UCSD-AML1 (cell line): ENCODE measurements at regions not wholly inside any gene's neighbourhood (a gene's known extent, or its start where the extent isn't known, plus 50 kb on each side); places are given as distances from the start of the nearest gene placed in this dataset.

Experiments
- DNase-seq: peaks from one replicate; lab custom pipeline; 2025; ENCODE audit not compliant: unreplicated experiment; lab: John Stamatoyannopoulos, UW

GRCh38 chr9:99573886-99574285 is 247.8 kb upstream of the NR4A3 start:
- no peak for DNase-seq

DNA sequence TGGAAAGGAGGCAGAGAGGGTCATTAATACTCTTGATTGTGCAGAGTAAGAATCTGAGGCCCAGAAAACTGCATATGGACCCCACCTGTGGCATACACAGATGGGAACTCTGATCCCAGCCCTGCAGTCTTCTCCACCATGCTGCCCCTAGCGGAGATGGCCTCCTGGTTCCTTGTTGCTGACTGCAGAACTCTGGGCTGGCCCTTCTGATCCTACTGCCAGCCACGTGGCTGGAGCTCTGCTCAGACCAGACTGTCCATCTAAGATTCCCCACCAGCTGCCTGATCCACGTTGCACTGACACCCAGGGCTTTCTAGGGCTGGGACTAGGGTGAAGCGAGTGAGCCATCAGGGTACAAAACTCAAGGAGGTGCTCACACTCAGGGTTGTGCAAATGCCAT is 245.7 kb upstream of the NR4A3 start:
- DNase-seq, result no peak

DNA sequence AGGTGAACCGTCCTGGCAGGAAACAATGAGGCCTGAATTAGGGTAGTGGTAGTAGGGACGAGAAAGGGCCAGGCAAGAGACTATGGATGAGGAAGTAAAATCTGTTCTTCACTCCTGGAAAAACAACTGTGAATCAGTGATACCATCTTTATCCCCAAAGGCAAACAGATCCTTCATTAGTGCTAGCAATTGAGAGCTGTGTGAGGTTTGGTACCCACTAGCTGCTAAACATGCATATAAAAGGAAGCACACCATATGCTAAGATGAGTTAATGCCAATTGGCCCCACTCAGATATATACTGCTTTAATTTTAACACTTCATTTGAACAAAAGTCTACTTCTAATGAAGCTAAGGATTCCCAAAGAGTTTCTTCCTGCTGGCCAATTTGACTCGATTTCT is 244.8 kb upstream of the NR4A3 start:
- no peak for DNase-seq

GRCh38 chr9:99577351-99577750 is 244.3 kb upstream of the NR4A3 start:
- no peak for DNase-seq

DNA sequence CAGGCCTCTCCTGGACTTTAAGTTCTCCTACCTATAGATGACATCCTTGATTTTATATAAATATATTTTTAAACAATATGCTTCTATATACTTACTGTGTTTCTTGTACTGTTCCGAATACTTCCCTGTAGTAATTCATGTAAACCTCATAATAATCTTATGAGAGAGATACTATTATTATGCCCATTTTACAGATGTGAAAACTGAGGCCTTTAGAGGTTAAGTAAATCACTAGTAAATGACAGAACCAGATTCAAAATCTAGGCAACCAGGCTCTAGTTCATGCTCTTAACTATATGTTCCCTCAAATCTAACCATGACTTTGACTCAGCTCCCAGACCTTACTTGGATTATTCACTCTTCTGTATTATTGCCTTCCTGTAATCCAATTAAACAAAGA is 243.0 kb upstream of the NR4A3 start:
- no peak for DNase-seq

DNA sequence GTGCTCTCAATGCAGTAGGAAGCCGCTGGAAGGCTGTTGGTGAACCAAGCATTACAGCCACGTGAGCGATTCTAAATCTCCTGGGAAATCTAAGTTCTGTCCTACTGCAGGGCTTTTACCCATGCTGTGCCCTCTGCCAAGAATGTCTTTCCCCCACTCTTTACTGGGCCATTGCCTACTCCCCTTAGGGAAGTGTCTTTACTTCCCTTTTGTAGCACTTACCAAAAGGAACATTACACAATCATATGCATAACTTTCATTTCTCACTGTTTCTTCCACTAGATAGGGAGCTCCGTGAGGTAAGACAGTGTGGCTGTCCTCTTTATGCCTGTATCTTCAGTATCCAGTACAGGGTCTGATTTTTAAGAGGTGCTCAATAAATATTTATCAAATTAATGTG is 241.7 kb upstream of the NR4A3 start:
- DNase-seq, result no peak

DNA sequence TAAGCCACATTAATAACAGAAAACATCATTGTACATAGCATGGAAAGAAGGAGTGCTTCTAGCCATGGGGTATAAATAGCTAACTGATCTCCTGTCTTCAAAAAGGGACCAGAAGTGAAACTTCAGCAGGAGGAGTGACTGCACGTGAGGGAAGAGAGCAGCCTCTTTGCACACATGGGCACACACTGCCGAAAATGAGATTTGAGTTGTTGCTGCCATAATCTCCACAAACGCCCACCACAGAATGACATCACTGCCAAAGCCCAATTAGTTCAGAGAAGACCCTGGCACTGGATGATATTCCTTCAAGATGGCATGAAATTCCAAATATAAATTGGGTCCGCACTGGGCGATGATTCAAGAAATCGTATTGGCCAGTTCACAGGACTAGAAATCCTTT is 238.9 kb upstream of the NR4A3 start:
- DNase-seq, result no peak

DNA sequence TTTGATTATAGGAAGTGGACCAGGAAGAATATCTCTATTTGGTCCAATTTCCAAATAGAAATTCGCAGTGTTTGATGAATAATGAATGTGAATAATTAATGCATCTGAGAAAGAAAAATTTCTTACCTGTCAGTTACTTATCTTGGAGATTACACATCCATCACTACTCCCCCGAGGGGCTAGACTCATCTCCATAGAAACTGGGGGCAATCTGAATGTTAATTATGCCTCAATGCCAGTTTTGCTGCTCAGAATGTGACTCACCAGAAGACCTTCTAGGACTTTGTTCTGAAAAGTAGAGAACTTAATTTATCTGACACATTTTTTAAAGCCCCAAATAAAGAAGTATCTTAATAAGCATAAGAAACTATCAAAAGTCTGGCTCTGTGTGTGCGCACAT is 233.4 kb upstream of the NR4A3 start:
- no peak for DNase-seq

DNA sequence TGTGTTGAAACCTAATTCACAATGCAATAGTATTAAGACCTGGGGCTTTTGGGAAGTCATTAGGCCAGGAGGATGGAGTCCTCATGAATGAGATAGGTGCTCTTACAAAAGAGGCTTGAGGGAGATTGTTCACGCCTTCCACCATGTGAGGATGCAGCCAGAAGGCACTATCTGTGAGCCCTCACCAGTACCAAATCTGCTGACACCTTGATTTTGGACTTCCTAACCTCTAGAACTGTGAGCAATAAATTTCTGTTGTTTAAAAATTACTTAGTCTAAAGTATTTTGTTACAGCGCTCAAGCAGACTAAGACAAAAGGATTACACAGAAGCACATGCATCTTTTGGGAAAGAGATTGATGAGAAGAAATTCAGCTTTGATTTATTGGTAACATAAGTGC is 232.9 kb upstream of the NR4A3 start:
- DNase-seq, result no peak

GRCh38 chr9:99590410-99590809 is 231.3 kb upstream of the NR4A3 start:
- DNase-seq, result no peak

- DNase-seq, result no peak
Observed at GRCh38 chr9:99590840-99591239, 230.8 kb upstream of the NR4A3 start.

DNA sequence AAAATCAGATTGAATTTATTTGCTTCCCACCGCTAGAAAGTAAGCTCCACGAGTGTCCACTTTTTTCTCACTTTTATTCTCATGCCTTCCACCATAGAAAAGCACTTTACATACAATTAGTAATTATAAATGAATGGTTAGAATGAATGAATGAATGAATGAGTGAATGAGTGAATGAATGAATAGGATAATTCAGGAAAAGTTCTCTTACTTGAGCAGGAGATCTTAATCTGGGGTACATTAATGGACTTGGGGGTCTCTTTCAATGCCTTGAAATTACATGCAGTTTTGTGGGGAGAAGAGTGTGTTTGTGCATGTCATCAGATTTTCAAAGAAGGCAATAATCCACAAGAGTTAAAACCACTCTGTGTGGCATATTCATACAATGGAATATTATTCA is 229.9 kb upstream of the NR4A3 start:
- no peak for DNase-seq

GRCh38 chr9:99592834-99593574 is 228.7 kb upstream of the NR4A3 start:
- no peak for DNase-seq

DNA sequence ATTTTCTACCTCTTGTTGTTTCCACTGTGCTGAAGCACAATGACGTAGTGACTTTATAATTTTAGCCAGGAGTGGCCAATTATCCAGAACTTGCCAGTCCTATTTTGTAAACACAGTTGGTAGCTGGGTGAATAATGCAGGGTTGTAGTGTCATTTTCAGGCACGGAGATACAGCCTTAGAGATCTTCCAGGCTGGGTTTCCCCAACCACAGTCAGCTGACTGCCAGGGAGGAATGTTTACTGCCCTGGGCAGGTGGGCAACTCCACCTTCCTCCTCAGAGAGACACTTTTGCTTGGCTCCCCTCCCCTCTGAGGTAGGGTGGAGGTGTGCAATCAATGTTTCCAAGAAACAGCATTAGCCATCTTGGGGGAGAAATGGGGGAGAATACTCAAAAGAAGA is 228.1 kb upstream of the NR4A3 start:
- no peak for DNase-seq

- DNase-seq, result no peak
Observed at GRCh38 chr9:99594056-99594780, 227.5 kb upstream of the NR4A3 start.

- DNase-seq, result no peak
Observed at GRCh38 chr9:99595796-99596195, 225.9 kb upstream of the NR4A3 start.

- no peak for DNase-seq
Observed at GRCh38 chr9:99601571-99602111, 220.0 kb upstream of the NR4A3 start.

DNA sequence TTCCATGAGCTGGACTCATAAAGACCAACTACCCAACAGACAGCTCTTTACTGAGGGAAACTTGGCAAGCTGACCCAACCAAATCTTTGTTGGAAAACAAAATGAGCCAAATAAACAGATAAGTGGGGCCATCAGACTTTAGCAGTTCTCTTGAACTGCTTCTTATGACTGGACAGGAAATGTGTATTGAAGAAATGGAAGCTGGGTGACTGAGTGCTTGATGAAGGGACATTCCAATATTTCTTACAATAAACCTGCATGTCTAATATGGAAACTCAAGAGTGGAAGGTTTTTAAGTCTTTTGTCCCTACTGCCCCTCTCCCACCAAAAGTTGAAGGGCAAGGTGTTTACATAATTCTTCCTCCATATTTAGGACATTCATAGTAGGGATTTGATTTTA is 218.8 kb upstream of the NR4A3 start:
- no peak for DNase-seq

GRCh38 chr9:99605016-99605743 is 216.5 kb upstream of the NR4A3 start:
- no peak for DNase-seq

DNA sequence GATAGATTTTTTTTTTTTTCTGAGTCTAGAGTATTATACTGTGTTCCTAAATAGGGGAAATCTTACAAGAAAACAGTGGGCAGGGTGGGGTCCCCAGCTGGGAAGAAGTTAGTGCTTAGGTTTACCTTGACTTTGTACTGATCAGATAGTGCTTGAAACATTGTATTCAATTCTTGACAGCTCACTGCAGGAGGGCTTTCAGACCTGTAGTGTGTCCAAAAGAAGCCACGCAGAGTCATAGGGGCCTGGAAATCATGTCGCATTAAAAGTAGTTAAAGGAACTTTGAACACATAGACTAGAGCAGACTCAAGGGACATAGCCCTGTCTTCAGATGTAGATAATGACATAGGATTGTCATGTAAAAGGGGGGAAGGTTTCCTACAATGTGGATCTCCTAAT is 215.4 kb upstream of the NR4A3 start:
- no peak for DNase-seq

DNA sequence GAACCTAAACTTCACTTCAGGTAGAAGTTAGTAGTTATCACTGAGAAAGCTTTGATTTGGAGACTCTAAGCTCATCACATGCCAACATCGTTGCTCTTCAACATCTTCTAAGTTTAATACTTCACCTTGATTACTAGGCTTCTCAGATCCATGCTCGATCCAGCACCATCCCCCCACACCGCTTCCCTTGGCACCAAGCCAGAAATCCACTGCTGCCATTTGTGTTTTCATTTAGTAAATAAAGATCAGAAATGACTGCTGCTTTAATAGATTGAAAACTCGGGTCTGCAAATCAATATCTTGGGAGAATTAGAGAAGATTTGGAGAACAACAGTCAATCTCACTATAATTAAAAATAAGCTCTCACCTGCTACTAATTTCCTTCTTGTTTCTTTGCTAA is 214.7 kb upstream of the NR4A3 start:
- DNase-seq, result no peak
